ENCODE measurements at regions not wholly inside any gene's neighbourhood (a gene's known extent, or its start where the extent isn't known, plus 50 kb on each side); places are given as distances from the start of the nearest gene placed in this dataset.
"Not testable (repeated sequence)": the region's sequence is repeated elsewhere in the genome, so short reads cannot be mapped to it uniquely, and the experiment has no call there.

GRCh38 chr2:87075054-87075790, 53.6 kb upstream of the PLGLB1 start:
- FAIRE-seq = not testable (repeated sequence)

- FAIRE-seq = not testable (repeated sequence)
These were observed 54.2 kb upstream of the PLGLB1 start for GRCh38 chr2:87075791-87076252.

- FAIRE-seq = peak; percentile 98
These were observed 54.8 kb upstream of the PLGLB1 start for GRCh38 chr2:87076253-87077123.

- not testable (repeated sequence) for FAIRE-seq
These were observed 55.4 kb upstream of the PLGLB1 start for GRCh38 chr2:87077124-87077446.

- not testable (repeated sequence) for FAIRE-seq
These were observed 60.1 kb upstream of the PLGLB1 start for GRCh38 chr2:87081727-87082126.

- not testable (repeated sequence) for FAIRE-seq
These were observed 66.4 kb upstream of the PLGLB1 start for GRCh38 chr2:87088079-87088478.

- not testable (repeated sequence) for FAIRE-seq
These were observed 67.8 kb upstream of the PLGLB1 start for GRCh38 chr2:87089401-87089800.

GRCh38 chr2:87093252-87093651, 71.6 kb upstream of the PLGLB1 start:
- not testable (repeated sequence) for FAIRE-seq

GRCh38 chr2:87093937-87094529, 72.4 kb upstream of the PLGLB1 start:
- FAIRE-seq = not testable (repeated sequence)

- peak; percentile 83 for FAIRE-seq
These were observed 74.2 kb upstream of the PLGLB1 start for GRCh38 chr2:87095804-87096203.

- not testable (repeated sequence) for FAIRE-seq
These were observed 107.3 kb upstream of the PLGLB1 start for GRCh38 chr2:87128761-87129553.

- FAIRE-seq = not testable (repeated sequence)
These were observed 110.9 kb upstream of the PLGLB1 start for GRCh38 chr2:87132577-87132976.

- FAIRE-seq = not testable (repeated sequence)
These were observed 130.3 kb upstream of the PLGLB1 start for GRCh38 chr2:87151835-87152493.

- FAIRE-seq = not testable (repeated sequence)
These were observed 152.8 kb upstream of the PLGLB1 start for GRCh38 chr2:87174454-87174853.

GRCh38 chr2:87183373-87183772, 161.7 kb upstream of the PLGLB1 start:
- FAIRE-seq = not testable (repeated sequence)

GRCh38 chr2:87184260-87184659, 162.6 kb upstream of the PLGLB1 start:
- not testable (repeated sequence) for FAIRE-seq

- FAIRE-seq = not testable (repeated sequence)
These were observed 167.6 kb upstream of the PLGLB1 start for GRCh38 chr2:87189214-87189613.

GRCh38 chr2:87193336-87193735, 171.7 kb upstream of the PLGLB1 start:
- not testable (repeated sequence) for FAIRE-seq

- not testable (repeated sequence) for FAIRE-seq
These were observed 172.8 kb upstream of the PLGLB1 start for GRCh38 chr2:87194254-87194999.

GRCh38 chr2:87196720-87197388, 175.2 kb upstream of the PLGLB1 start:
- FAIRE-seq = not testable (repeated sequence)
